HL-60 (cell line): ENCODE measurements at regions not wholly inside any gene's neighbourhood (a gene's known extent, or its start where the extent isn't known, plus 50 kb on each side); places are given as distances from the start of the nearest gene placed in this dataset.

Experiments used
- DNase-seq, 2 experiments: peaks; one replicate each; pipeline ENCODE4 v3.0.0-alpha.2; 2010 to 2020; ENCODE audit warnings: low read depth in 1 of 2, low spot score in 1 of 2
- H3K27ac ChIP-seq: fragments of 250-450 bp; sonication (Bioruptor Pico); replicated peaks from 2 replicates; pipeline ENCODE4 v1.5.1; 2020; ENCODE audit warnings: mild to moderate bottlenecking, moderate library complexity
- H3K27me3 ChIP-seq: fragments of 250-450 bp; sonication (Bioruptor Pico); 2 replicates; pipeline ENCODE4 v1.5.1; 2021; ENCODE audit warnings: mild to moderate bottlenecking, moderate library complexity; ENCODE audit not compliant: insufficient read depth, poor library complexity, severe bottlenecking
- H3K4me3 ChIP-seq: replicated peaks from 2 replicates; pipeline ENCODE4 v1.5.1; 2011; ENCODE audit warnings: mild to moderate bottlenecking, control low read depth, low read length; ENCODE audit not compliant: insufficient read depth
- CTCF ChIP-seq: IDR thresholded peaks from one replicate; pipeline ENCODE4 v1.5.1; 2011; ENCODE audit warnings: low read length, control low read depth, inconsistent platforms; ENCODE audit not compliant: insufficient read depth
- GABPA ChIP-seq: IDR thresholded peaks from 2 replicates; pipeline ENCODE4 v1.6.1; 2012; ENCODE audit warnings: low read depth
- POLR2AphosphoS5 ChIP-seq: IDR thresholded peaks from 2 replicates; pipeline ENCODE4 v1.6.1; 2012; ENCODE audit warnings: low read depth
- REST ChIP-seq: IDR thresholded peaks from 2 replicates; pipeline ENCODE4 v1.6.1; 2012; ENCODE audit warnings: low read depth; ENCODE audit not compliant: insufficient replicate concordance
- SPI1 ChIP-seq: IDR thresholded peaks from 2 replicates; pipeline ENCODE4 v1.6.1; 2012; ENCODE audit warnings: low read depth, mild to moderate bottlenecking, borderline replicate concordance

- no peaks in the 10 kb centered on the region for H3K27me3 ChIP-seq
- H3K27ac ChIP-seq, result no peak overlapping the region
- H3K4me3 ChIP-seq, result no peak overlapping the region
- no peak for TF ChIP-seq CTCF
- TF ChIP-seq SPI1, result no peak
- TF ChIP-seq POLR2AphosphoS5, result no peak
- TF ChIP-seq REST, result no peak
- DNase-seq, result no peak
Measured at GRCh38 chr17:12320286-12320685, 299.6 kb downstream of the MAP2K4 start.

GRCh38 chr17:12328204-12328603 is 307.5 kb downstream of the MAP2K4 start:
- H3K4me3 ChIP-seq, result no peak overlapping the region
- TF ChIP-seq GABPA (no peak), POLR2AphosphoS5 (no peak), REST (no peak), CTCF (no peak), SPI1 (no peak)
- no peak for DNase-seq
- H3K27ac ChIP-seq, result no peak overlapping the region
- no peaks in the 10 kb centered on the region for H3K27me3 ChIP-seq

- DNase-seq, result no peak
- TF ChIP-seq POLR2AphosphoS5, result no peak
- TF ChIP-seq CTCF, result no peak
- no peak for TF ChIP-seq REST
- no peak for TF ChIP-seq SPI1
- no peak for TF ChIP-seq GABPA
- H3K4me3 ChIP-seq, result no peak overlapping the region
- H3K27me3 ChIP-seq, result no peaks in the 10 kb centered on the region
- H3K27ac ChIP-seq, result no peak overlapping the region
Measured at GRCh38 chr17:12330456-12330855, 309.8 kb downstream of the MAP2K4 start.
